Heart left ventricle (tissue), 16 donors: ENCODE measurements at regions not wholly inside any gene's neighbourhood (a gene's known extent, or its start where the extent isn't known, plus 50 kb on each side); places are given as distances from the start of the nearest gene placed in this dataset.

Source experiments
- ATAC-seq, 4 donors: fragments of 200-7000 bp; cut with Tn5 transposase; one replicate each; pipeline ENCODE4 v1.9.1; 2020 to 2022; ENCODE audit warnings: moderate library complexity in 4 of 4, mild to moderate bottlenecking in 3 of 4, moderate number of reproducible peaks in 1 of 4
- DNase-seq, 5 donors: peaks; one replicate each; pipeline ENCODE4 v3.0.0-alpha.2; 2020
- H3K27ac ChIP-seq, 12 donors: fragments of 200-600 bp; sonication (generic) in 4 of 12; one replicate each; pipeline versions ENCODE4 v1.5.0 to v1.8.0; 2016 to 2022; ENCODE audit warnings: mild to moderate bottlenecking in 2 of 12
- H3K27me3 ChIP-seq, 9 donors: fragments of 200-600 bp; sonication (generic) in 2 of 9; one replicate each; pipeline versions ENCODE4 v1.5.1 to v1.8.0; 2016 to 2022; ENCODE audit warnings: mild to moderate bottlenecking in 3 of 9
- H3K36me3 ChIP-seq, 9 donors: fragments of 200-600 bp; sonication (generic) in 2 of 9; one replicate each; pipeline versions ENCODE4 v1.5.0 to v1.8.0; 2018 to 2022; ENCODE audit warnings: mild to moderate bottlenecking in 2 of 9
- H3K4me1 ChIP-seq, 12 donors: fragments of 200-600 bp; sonication (generic) in 4 of 12; one replicate each; pipeline versions ENCODE4 v1.5.0 to v1.8.0; 2016 to 2022; ENCODE audit warnings: mild to moderate bottlenecking in 3 of 12
- H3K4me3 ChIP-seq, 12 donors: fragments of 200-600 bp; sonication (generic) in 4 of 12; one replicate each; pipeline versions ENCODE4 v1.5.0 to v1.8.0; 2017 to 2022; ENCODE audit warnings: mild to moderate bottlenecking in 9 of 12, moderate library complexity in 4 of 12
- H3K9me3 ChIP-seq, 12 donors: fragments of 200-600 bp; sonication (generic) in 4 of 12; one replicate each; pipeline versions ENCODE4 v1.5.0 to v1.8.0; 2016 to 2022; ENCODE audit warnings: mild to moderate bottlenecking in 1 of 12
- CTCF ChIP-seq, 12 donors: fragments of 200-600 bp; sonication (generic) in 4 of 12; IDR thresholded peaks; one replicate each; pipeline versions ENCODE4 v1.5.0 to v1.8.0; 2018 to 2022; ENCODE audit warnings: antibody characterized with exemption in 12 of 12, mild to moderate bottlenecking in 5 of 12
- POLR2A ChIP-seq, 2 donors: fragments of 450-650 bp; IDR thresholded peaks; one replicate each; pipeline ENCODE4 v1.6.1; 2017; ENCODE audit warnings: antibody characterized with exemption in 2 of 2, mild to moderate bottlenecking in 2 of 2, moderate library complexity in 2 of 2
- WGBS, 4 donors: extraction: QIAGEN DNeasy Blood & Tissue Kit in 2 of 4; methylation state at CpG; one replicate each; pipeline versions ENCODE4 v1.1.5 to v1.1.7; 2013 to 2018; 5-methylcytosine and 5-hydroxymethylcytosine counted together
- intact Hi-C, 10 donors: fragments of 100-400 bp; cut with DNase I; formaldehyde crosslinking; loops; one replicate each; pipeline versions ENCODE4 v1.11.1 to v1.14.2; 2022
- donor health status: ischemic (EF 13 %, LVEDD 7.1; RV severe dilation, severe dysfunction).
- donor health status: healthy with polysubstance abuse.
- donor health status: DM: no; HTN: yes; CAD: no.
- donor health status: DM: no; HTN: no; CAD: no.
- donor health status: ischemic (EF 25% LVEDD 6.9; RV normal size, moderate dysfunction).
- donor health status: ischemic (EF 25% LVEDD 5.7; RV mildly dilated, moderate dysfunction).
- donor health status: healthy.
- donor health status: DM: yes; HTN: yes; CAD: no.
- donor health status: ischemic (EF 35%, LVEDD 5.7; RV mildly dilated, moderate dysfunction).
- donor health status: nonischemic (EF 11% LVEDD 7.7; RV severe dilation, severe dysfunction).
- donor health status: DM: yes; HTN: yes; CAD: no.
- donor health status: PGD.
- donor health status: ischemic (EF 29% LVEDD 5.4; RV normal size, mild dysfunction).
- donor health status: nonischemic (EF 23%, LVEDD 6.1; RV moderate dilation, normal function).

GRCh38 chr5:119873611-119874010 is 244.3 kb downstream of the FAM170A start:
- no peak overlapping the region for H3K4me3 ChIP-seq
- H3K9me3 ChIP-seq, result no peaks in the 10 kb centered on the region
- no peak overlapping the region for H3K27ac ChIP-seq
- no peaks in the 10 kb centered on the region for H3K27me3 ChIP-seq
- H3K4me1 ChIP-seq, result no peaks in the 10 kb centered on the region
- DNase-seq, result no peak
- no peak for ATAC-seq
- TF ChIP-seq CTCF (IDR thresholded peaks at IDR 0.05), result no peak
- no peak for TF ChIP-seq POLR2A (IDR thresholded peaks at IDR 0.05)
- 76 to 84% (median 80%) methylated on average over 5 of the region's 5 CpGs for WGBS, 4 donors
- no peaks in the 10 kb centered on the region for H3K36me3 ChIP-seq
- intact Hi-C loops, result no loop called here

- intact Hi-C loops, result no loop called here
- TF ChIP-seq CTCF (IDR thresholded peaks at IDR 0.05), result no peak
- TF ChIP-seq POLR2A (IDR thresholded peaks at IDR 0.05), result no peak
- no peaks in the 10 kb centered on the region for H3K9me3 ChIP-seq
- no peak overlapping the region for H3K27ac ChIP-seq
- no peaks in the 10 kb centered on the region for H3K4me1 ChIP-seq
- DNase-seq (no peak), ATAC-seq (no peak)
- H3K36me3 ChIP-seq, result no peaks in the 10 kb centered on the region
- H3K4me3 ChIP-seq, result no peak overlapping the region
- H3K27me3 ChIP-seq, result no peaks in the 10 kb centered on the region
These were observed 247.2 kb downstream of the FAM170A start for GRCh38 chr5:119876522-119876921.

DNA sequence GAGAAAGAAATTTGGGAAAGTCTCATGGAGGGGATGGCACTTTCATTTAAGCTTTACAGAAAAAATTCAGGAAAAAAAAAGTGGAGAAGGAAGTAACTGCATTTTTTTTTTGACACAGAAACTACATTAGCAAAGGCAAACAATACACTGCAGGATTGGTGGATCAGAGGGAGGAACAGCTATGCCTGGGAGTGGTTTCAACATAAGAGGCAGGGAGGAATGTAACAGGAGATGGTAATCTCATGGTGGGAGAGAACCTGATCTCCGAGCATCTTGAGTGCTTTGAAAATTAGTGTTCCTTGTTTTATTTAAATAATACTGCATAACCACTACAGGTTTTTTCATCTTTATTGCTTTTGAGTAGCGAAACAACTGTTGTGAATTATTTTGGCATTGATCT is 249.4 kb downstream of the FAM170A start:
- Histone ChIP-seq H3K27me3 (no peaks in the 10 kb centered on the region), H3K4me3 (no peak overlapping the region), H3K27ac (no peak overlapping the region), H3K36me3 (no peaks in the 10 kb centered on the region), H3K9me3 (no peaks in the 10 kb centered on the region), H3K4me1 (no peaks in the 10 kb centered on the region)
- DNase-seq (no peak), ATAC-seq (no peak)
- 50 to 67% (median 61%) methylated on average over 2 of the region's 2 CpGs for whole genome bisulfite sequencing, 4 donors
- intact Hi-C loops, result no loop called here
- TF ChIP-seq POLR2A (IDR thresholded peaks at IDR 0.05), result no peak
- no peak for TF ChIP-seq CTCF (IDR thresholded peaks at IDR 0.05)

DNA sequence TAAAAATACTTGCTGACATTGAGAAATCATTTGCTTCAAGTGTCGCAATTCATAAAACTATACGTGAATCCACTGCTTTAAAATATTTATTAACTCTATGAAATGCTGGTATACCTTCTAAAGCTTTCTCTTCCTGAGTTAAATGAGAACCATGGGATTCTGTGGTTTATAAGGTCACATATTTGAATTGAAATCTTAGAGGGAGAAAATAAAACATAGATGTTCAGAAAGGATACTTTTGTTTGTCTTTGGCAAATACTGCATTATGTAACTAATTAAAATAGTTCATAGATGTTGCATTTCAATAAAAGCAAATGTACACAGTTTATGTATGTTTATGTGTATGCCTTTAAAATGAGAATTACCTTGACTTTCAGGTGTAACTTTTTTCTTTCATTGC is 250.1 kb downstream of the FAM170A start:
- Histone ChIP-seq H3K4me3 (no peak overlapping the region), H3K36me3 (no peaks in the 10 kb centered on the region), H3K27me3 (no peaks in the 10 kb centered on the region), H3K27ac (no peak overlapping the region), H3K4me1 (no peaks in the 10 kb centered on the region), H3K9me3 (no peaks in the 10 kb centered on the region)
- DNase-seq (no peak), ATAC-seq (no peak)
- intact Hi-C loops, result no loop called here
- TF ChIP-seq CTCF (IDR thresholded peaks at IDR 0.05) (no peak), POLR2A (IDR thresholded peaks at IDR 0.05) (no peak)
- 75 to 85% (median 83%) methylated on average over 2 of the region's 2 CpGs for WGBS, 4 donors
